Loucy (cell line): ENCODE measurements at regions not wholly inside any gene's neighbourhood (a gene's known extent, or its start where the extent isn't known, plus 50 kb on each side); places are given as distances from the start of the nearest gene placed in this dataset.

Experiments
- H2AFZ ChIP-seq: fragments of 200-600 bp; sonication (generic); 2 replicates; pipeline ENCODE4 v1.6.0; 2016; ENCODE audit warnings: antibody characterized with exemption, mild to moderate bottlenecking, low read length, moderate library complexity
- H3F3A ChIP-seq: fragments of 200-600 bp; 2 replicates; pipeline ENCODE4 v1.6.0; 2016; ENCODE audit warnings: antibody characterized with exemption, low read depth, mild to moderate bottlenecking
- H3K27me3 ChIP-seq: fragments of 200-600 bp; sonication (generic); 2 replicates; pipeline ENCODE4 v1.6.1; 2014; ENCODE audit warnings: low read length, mild to moderate bottlenecking; ENCODE audit not compliant: insufficient read depth, poor library complexity, severe bottlenecking
- H3K36me3 ChIP-seq: fragments of 200-600 bp; sonication (generic); 2 replicates; pipeline ENCODE4 v1.6.1; 2016; ENCODE audit warnings: low read length; ENCODE audit not compliant: insufficient read depth
- H3K4me1 ChIP-seq: fragments of 200-600 bp; sonication (generic); 2 replicates; pipeline ENCODE4 v1.5.1; 2014; ENCODE audit warnings: low read length, mild to moderate bottlenecking; ENCODE audit not compliant: insufficient read depth, poor library complexity, severe bottlenecking
- H3K4me2 ChIP-seq: fragments of 200-600 bp; sonication (generic); 2 replicates; pipeline ENCODE4 v1.6.0; 2014; ENCODE audit warnings: antibody characterized with exemption, low read length, low read depth, mild to moderate bottlenecking; ENCODE audit not compliant: poor library complexity, severe bottlenecking
- H3K4me3 ChIP-seq: fragments of 200-600 bp; sonication (generic); 2 replicates; pipeline ENCODE4 v1.5.1; 2014; ENCODE audit warnings: low read length, mild to moderate bottlenecking, mixed read lengths; ENCODE audit not compliant: poor library complexity, severe bottlenecking
- H3K79me2 ChIP-seq: fragments of 200-600 bp; sonication (generic); 2 replicates; pipeline ENCODE4 v1.6.1; 2014; ENCODE audit warnings: low read length; ENCODE audit not compliant: insufficient read depth
- H3K9ac ChIP-seq: fragments of 200-600 bp; sonication (generic); 2 replicates; pipeline ENCODE4 v1.6.0; 2014; ENCODE audit warnings: mild to moderate bottlenecking, low read depth, low read length, moderate library complexity; ENCODE audit not compliant: poor library complexity, severe bottlenecking
- H3K9me2 ChIP-seq: fragments of 200-600 bp; sonication (generic); replicated peaks from 2 replicates; pipeline ENCODE4 v1.6.1; 2016; ENCODE audit warnings: low read depth, low read length, mixed read lengths
- H3K9me3 ChIP-seq: fragments of 200-600 bp; sonication (generic); 2 replicates; pipeline ENCODE4 v1.6.1; 2014; ENCODE audit warnings: mild to moderate bottlenecking, antibody characterized with exemption, low read length, low read depth; ENCODE audit not compliant: insufficient read depth
- H4K20me1 ChIP-seq: fragments of 200-600 bp; sonication (generic); 2 replicates; pipeline ENCODE4 v1.6.0; 2014; ENCODE audit warnings: antibody characterized with exemption, low read length, mild to moderate bottlenecking; ENCODE audit not compliant: insufficient read depth, poor library complexity, severe bottlenecking
- EZH2phosphoT487 ChIP-seq: fragments of 200-600 bp; IDR thresholded peaks from 2 replicates; pipeline ENCODE4 v1.6.1; 2018; ENCODE audit warnings: antibody characterized with exemption, mild to moderate bottlenecking, moderate library complexity, borderline replicate concordance
- TF ChIP-seq, protein P1 (sequence below): fragments of 200-600 bp; sonication (generic); conservative IDR thresholded peaks from 2 replicates; pipeline ENCODE4 v1.5.1; 2014; ENCODE audit warnings: mild to moderate bottlenecking, antibody characterized with exemption, low read length

- no peaks in the 10 kb centered on the region for H4K20me1 ChIP-seq
Observed at GRCh38 chrX:109218761-109219160, 263.1 kb downstream of the GUCY2F start.

GRCh38 chrX:109199726-109200125 is 282.2 kb downstream of the GUCY2F start:
- H4K20me1 ChIP-seq: no peaks in the 10 kb centered on the region
- no peaks in the 10 kb centered on the region for H3F3A ChIP-seq
- H3K9ac ChIP-seq: no peak overlapping the region
- no peaks in the 10 kb centered on the region for H3K9me2 ChIP-seq
- H3K36me3 ChIP-seq: no peaks in the 10 kb centered on the region
- no peak overlapping the region for H2AFZ ChIP-seq
- H3K9me3 ChIP-seq: no peaks in the 10 kb centered on the region
- no peak overlapping the region for H3K4me3 ChIP-seq
- H3K4me2 ChIP-seq: no peak overlapping the region
- TF ChIP-seq, protein P1, sequence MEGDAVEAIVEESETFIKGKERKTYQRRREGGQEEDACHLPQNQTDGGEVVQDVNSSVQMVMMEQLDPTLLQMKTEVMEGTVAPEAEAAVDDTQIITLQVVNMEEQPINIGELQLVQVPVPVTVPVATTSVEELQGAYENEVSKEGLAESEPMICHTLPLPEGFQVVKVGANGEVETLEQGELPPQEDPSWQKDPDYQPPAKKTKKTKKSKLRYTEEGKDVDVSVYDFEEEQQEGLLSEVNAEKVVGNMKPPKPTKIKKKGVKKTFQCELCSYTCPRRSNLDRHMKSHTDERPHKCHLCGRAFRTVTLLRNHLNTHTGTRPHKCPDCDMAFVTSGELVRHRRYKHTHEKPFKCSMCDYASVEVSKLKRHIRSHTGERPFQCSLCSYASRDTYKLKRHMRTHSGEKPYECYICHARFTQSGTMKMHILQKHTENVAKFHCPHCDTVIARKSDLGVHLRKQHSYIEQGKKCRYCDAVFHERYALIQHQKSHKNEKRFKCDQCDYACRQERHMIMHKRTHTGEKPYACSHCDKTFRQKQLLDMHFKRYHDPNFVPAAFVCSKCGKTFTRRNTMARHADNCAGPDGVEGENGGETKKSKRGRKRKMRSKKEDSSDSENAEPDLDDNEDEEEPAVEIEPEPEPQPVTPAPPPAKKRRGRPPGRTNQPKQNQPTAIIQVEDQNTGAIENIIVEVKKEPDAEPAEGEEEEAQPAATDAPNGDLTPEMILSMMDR: no peak
- no peak for TF ChIP-seq EZH2phosphoT487
- no peaks in the 10 kb centered on the region for H3K79me2 ChIP-seq
- H3K4me1 ChIP-seq: no peaks in the 10 kb centered on the region
- no peaks in the 10 kb centered on the region for H3K27me3 ChIP-seq

More at GRCh38 chrX:109218761-109219160, 263.1 kb downstream of the GUCY2F start:
- Histone ChIP-seq H3K79me2 (no peaks in the 10 kb centered on the region), H2AFZ (no peak overlapping the region), H3K27me3 (no peaks in the 10 kb centered on the region), H3K4me1 (no peaks in the 10 kb centered on the region), H3F3A (no peaks in the 10 kb centered on the region), H3K4me3 (no peak overlapping the region), H3K4me2 (no peak overlapping the region), H3K36me3 (no peaks in the 10 kb centered on the region), H3K9me3 (no peaks in the 10 kb centered on the region), H3K9ac (no peak overlapping the region), H3K9me2 (no peaks in the 10 kb centered on the region)
- TF ChIP-seq EZH2phosphoT487: no peak
- TF ChIP-seq, protein P1: no peak

- Histone ChIP-seq H3K9ac (no peak overlapping the region), H3K4me3 (no peak overlapping the region), H3F3A (no peaks in the 10 kb centered on the region)
Observed at GRCh38 chrX:109190542-109190941, 291.3 kb downstream of the GUCY2F start.

More at GRCh38 chrX:109190542-109190941, 291.3 kb downstream of the GUCY2F start:
- no peaks in the 10 kb centered on the region for H3K27me3 ChIP-seq
- H3K79me2 ChIP-seq: no peaks in the 10 kb centered on the region
- H3K36me3 ChIP-seq: no peaks in the 10 kb centered on the region
- no peaks in the 10 kb centered on the region for H3K4me1 ChIP-seq
- H2AFZ ChIP-seq: no peak overlapping the region
- no peak overlapping the region for H3K4me2 ChIP-seq
- no peaks in the 10 kb centered on the region for H4K20me1 ChIP-seq
- no peaks in the 10 kb centered on the region for H3K9me2 ChIP-seq
- no peaks in the 10 kb centered on the region for H3K9me3 ChIP-seq
- TF ChIP-seq, protein P1: no peak
- TF ChIP-seq EZH2phosphoT487: no peak
